Neuronal stem cell (in vitro differentiated cells): ENCODE measurements at regions not wholly inside any gene's neighbourhood (a gene's known extent, or its start where the extent isn't known, plus 50 kb on each side); places are given as distances from the start of the nearest gene placed in this dataset.

Experiments
- DNase-seq: peaks from one replicate; pipeline ENCODE4 v3.0.0-alpha.2; 2013; ENCODE audit warnings: low spot score
- H2AFZ ChIP-seq: one replicate; pipeline ENCODE4 v1.6.1; 2013; ENCODE audit warnings: mild to moderate bottlenecking, low read length, inconsistent platforms
- H2AK5ac ChIP-seq: 2 replicates; pipeline ENCODE4 v1.6.1; 2013; ENCODE audit warnings: low read depth, mild to moderate bottlenecking, inconsistent platforms, low read length, moderate library complexity, mixed read lengths
- H2BK120ac ChIP-seq: 2 replicates; pipeline ENCODE4 v1.6.1; 2013; ENCODE audit warnings: low read depth, mild to moderate bottlenecking, inconsistent platforms, low read length, moderate library complexity, mixed read lengths
- H2BK12ac ChIP-seq: one replicate; pipeline ENCODE4 v1.6.1; 2013; ENCODE audit warnings: low read length, inconsistent platforms
- H2BK15ac ChIP-seq: 2 replicates; pipeline ENCODE4 v1.6.1; 2013; ENCODE audit warnings: mild to moderate bottlenecking, low read length, inconsistent platforms, mixed read lengths
- H2BK5ac ChIP-seq: one replicate; pipeline ENCODE4 v1.6.1; 2013; ENCODE audit warnings: inconsistent platforms, mild to moderate bottlenecking, low read length, moderate library complexity
- H3K14ac ChIP-seq: one replicate; pipeline ENCODE4 v1.6.1; 2013; ENCODE audit warnings: low read length, inconsistent platforms
- H3K18ac ChIP-seq: 2 replicates; pipeline ENCODE4 v1.6.1; 2013; ENCODE audit warnings: low read length, inconsistent platforms
- H3K23ac ChIP-seq: 2 replicates; pipeline ENCODE4 v1.6.1; 2013; ENCODE audit warnings: low read depth, mild to moderate bottlenecking, mixed read lengths, low read length, inconsistent platforms; ENCODE audit not compliant: poor library complexity
- H3K27ac ChIP-seq: replicated peaks from 3 replicates; pipeline ENCODE4 v1.5.1; 2013; ENCODE audit warnings: low read length, inconsistent platforms
- H3K27me3 ChIP-seq, 3 experiments: 2 replicates each; pipeline ENCODE4 v1.6.1; 2013; ENCODE audit warnings: low read length in 3 of 3, mild to moderate bottlenecking in 2 of 3, inconsistent platforms in 1 of 3, low read depth in 1 of 3, mixed read lengths in 1 of 3, moderate library complexity in 1 of 3; ENCODE audit not compliant: control insufficient read depth in 3 of 3, insufficient read depth in 3 of 3
- H3K36me3 ChIP-seq, 2 donors: replicated peaks in 1 of 2; 2 replicates each; pipeline ENCODE4 v1.6.1; 2013; ENCODE audit warnings: low read length in 2 of 2; ENCODE audit not compliant: control insufficient read depth in 2 of 2, insufficient read depth in 2 of 2
- H3K4ac ChIP-seq: 2 replicates; pipeline ENCODE4 v1.6.1; 2013; ENCODE audit warnings: inconsistent platforms, mild to moderate bottlenecking, low read length, moderate library complexity
- H3K4me1 ChIP-seq, 2 donors: 1 replicate in 1 of 2; 2 replicates in 1 of 2; pipeline ENCODE4 v1.6.1; 2013; ENCODE audit warnings: low read length in 2 of 2, low read depth in 1 of 2; ENCODE audit not compliant: control insufficient read depth in 2 of 2, insufficient read depth in 1 of 2
- H3K4me2 ChIP-seq: one replicate; pipeline ENCODE4 v1.6.1; 2013; ENCODE audit warnings: mild to moderate bottlenecking, low read length, inconsistent platforms; ENCODE audit not compliant: insufficient read depth, poor library complexity, severe bottlenecking
- H3K4me3 ChIP-seq, 2 donors: 2 replicates each; pipeline ENCODE4 v1.5.1; 2013; ENCODE audit warnings: low read length in 2 of 2, mild to moderate bottlenecking in 2 of 2, inconsistent platforms in 1 of 2, moderate library complexity in 1 of 2
- H3K79me1 ChIP-seq: one replicate; pipeline ENCODE4 v1.6.1; 2013; ENCODE audit warnings: low read depth, mild to moderate bottlenecking, inconsistent platforms, low read length, moderate library complexity
- H3K9ac ChIP-seq: one replicate; pipeline ENCODE4 v1.6.1; 2013; ENCODE audit warnings: mild to moderate bottlenecking, low read depth, low read length, inconsistent platforms; ENCODE audit not compliant: poor library complexity
- H3K9me3 ChIP-seq, 2 donors: replicated peaks in 1 of 2; 2 replicates each; pipeline versions ENCODE3 to v1.6.1; 2013; ENCODE audit warnings: low read length in 2 of 2, mild to moderate bottlenecking in 2 of 2, inconsistent platforms in 1 of 2, low read depth in 1 of 2, mixed read lengths in 1 of 2, moderate library complexity in 1 of 2; ENCODE audit not compliant: control insufficient read depth in 2 of 2, insufficient read depth in 1 of 2
- H4K8ac ChIP-seq: one replicate; pipeline ENCODE4 v1.6.1; 2013; ENCODE audit warnings: low read depth, mild to moderate bottlenecking, inconsistent platforms, low read length, moderate library complexity
- H4K91ac ChIP-seq: one replicate; pipeline ENCODE4 v1.6.1; 2013; ENCODE audit warnings: low read length, low read depth, mild to moderate bottlenecking, inconsistent platforms; ENCODE audit not compliant: poor library complexity
- WGBS, 2 donors: extraction: QIAGEN DNeasy Blood & Tissue Kit; methylation state at CpG; one replicate each; pipeline ENCODE4 v1.1.7; 2013; ENCODE audit warnings: missing lambda C conversion rate in 2 of 2, mixed read lengths in 1 of 2; ENCODE audit not compliant: insufficient read length in 2 of 2, insufficient replicate concordance in 1 of 2; ENCODE audit errors: extremely low coverage in 2 of 2; 5-methylcytosine and 5-hydroxymethylcytosine counted together

GRCh38 chr10:62512732-62513475, 138.7 kb downstream of the ZNF365 start:
- DNase-seq: no peak
- Histone ChIP-seq H3K18ac (no peak overlapping the region), H2BK15ac (no peak overlapping the region), H3K4me3 (no peak overlapping the region), H2AK5ac (no peak overlapping the region), H3K4me1 (no peaks in the 10 kb centered on the region), H3K14ac (no peak overlapping the region), H3K79me1 (no peaks in the 10 kb centered on the region), H3K27ac (no peak overlapping the region), H3K27me3 (no peaks in the 10 kb centered on the region), H3K9ac (no peak overlapping the region), H2BK5ac (no peak overlapping the region), H4K8ac (no peak overlapping the region), H4K91ac (no peak overlapping the region), H3K36me3 (no peaks in the 10 kb centered on the region), H3K9me3 (no peaks in the 10 kb centered on the region), H3K23ac (no peak overlapping the region), H2BK12ac (no peak overlapping the region), H2BK120ac (no peak overlapping the region), H2AFZ (no peak overlapping the region), H3K4me2 (no peak overlapping the region), H3K4ac (no peak overlapping the region)
- WGBS, 2 donors: no CpG with 5 or more reads among the region's 5 CpGs

DNA sequence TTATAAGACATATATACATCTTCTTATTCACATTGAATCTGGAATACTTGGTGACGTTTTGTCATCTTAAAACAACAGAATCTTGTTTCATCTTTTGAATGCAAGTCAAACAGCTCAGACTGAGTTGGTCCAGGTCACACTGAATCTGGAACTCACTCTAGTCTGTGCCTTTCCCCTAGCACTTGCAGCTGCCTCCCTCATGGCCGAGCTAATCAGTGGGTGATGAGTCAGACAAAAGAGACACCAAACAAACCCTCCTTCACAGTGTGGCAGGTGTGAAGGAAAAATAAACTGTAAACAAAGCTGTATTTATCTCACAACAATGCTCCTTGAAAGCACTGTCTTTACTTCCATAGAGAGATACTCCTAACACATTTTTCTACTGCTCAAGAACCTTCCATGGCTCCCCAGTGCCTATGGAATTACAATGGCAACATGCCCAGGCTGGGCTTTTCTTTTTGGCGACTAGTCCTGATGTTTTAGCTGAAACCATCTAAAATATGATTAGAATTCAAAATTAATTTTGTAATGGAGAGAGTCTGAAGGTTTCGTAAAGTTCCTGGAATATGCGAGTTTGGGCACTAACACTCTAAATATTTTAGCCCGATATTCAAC, 140.0 kb downstream of the ZNF365 start:
- H3K27ac ChIP-seq: no peak overlapping the region
- no peak overlapping the region for H3K23ac ChIP-seq
- no peak overlapping the region for H3K9ac ChIP-seq
- H2BK12ac ChIP-seq: no peak overlapping the region
- H3K4me3 ChIP-seq: no peak overlapping the region
- no peak overlapping the region for H2BK5ac ChIP-seq
- no peak overlapping the region for H4K8ac ChIP-seq
- H3K36me3 ChIP-seq: no peaks in the 10 kb centered on the region
- no peak overlapping the region for H2BK15ac ChIP-seq
- no peak overlapping the region for H2BK120ac ChIP-seq
- no peak overlapping the region for H3K4me2 ChIP-seq
- no peak overlapping the region for H3K14ac ChIP-seq
- no peak overlapping the region for H3K18ac ChIP-seq
- no peaks in the 10 kb centered on the region for H3K27me3 ChIP-seq
- H3K4ac ChIP-seq: no peak overlapping the region
- no peak overlapping the region for H2AFZ ChIP-seq
- H3K4me1 ChIP-seq: no peaks in the 10 kb centered on the region
- H3K79me1 ChIP-seq: no peaks in the 10 kb centered on the region
- no CpG with 5 or more reads among the region's 6 CpGs for WGBS, 2 donors
- H3K9me3 ChIP-seq: no peaks in the 10 kb centered on the region
- no peak for DNase-seq
- H4K91ac ChIP-seq: no peak overlapping the region
- no peak overlapping the region for H2AK5ac ChIP-seq

- Histone ChIP-seq H3K9me3 (no peaks in the 10 kb centered on the region), H3K14ac (no peak overlapping the region), H4K8ac (no peak overlapping the region), H3K4me2 (no peak overlapping the region), H2BK120ac (no peak overlapping the region), H2AFZ (no peak overlapping the region), H2BK12ac (no peak overlapping the region), H2BK15ac (no peak overlapping the region), H3K18ac (no peak overlapping the region), H2AK5ac (no peak overlapping the region), H2BK5ac (no peak overlapping the region), H4K91ac (no peak overlapping the region), H3K4me3 (no peak overlapping the region), H3K4me1 (no peaks in the 10 kb centered on the region), H3K27ac (no peak overlapping the region), H3K36me3 (no peaks in the 10 kb centered on the region), H3K79me1 (no peaks in the 10 kb centered on the region), H3K9ac (no peak overlapping the region), H3K27me3 (no peaks in the 10 kb centered on the region), H3K23ac (no peak overlapping the region), H3K4ac (no peak overlapping the region)
- WGBS, 2 donors: no CpG with 5 or more reads among the region's 2 CpGs
- no peak for DNase-seq
These were observed 143.1 kb downstream of the ZNF365 start for GRCh38 chr10:62517252-62517651.

DNA sequence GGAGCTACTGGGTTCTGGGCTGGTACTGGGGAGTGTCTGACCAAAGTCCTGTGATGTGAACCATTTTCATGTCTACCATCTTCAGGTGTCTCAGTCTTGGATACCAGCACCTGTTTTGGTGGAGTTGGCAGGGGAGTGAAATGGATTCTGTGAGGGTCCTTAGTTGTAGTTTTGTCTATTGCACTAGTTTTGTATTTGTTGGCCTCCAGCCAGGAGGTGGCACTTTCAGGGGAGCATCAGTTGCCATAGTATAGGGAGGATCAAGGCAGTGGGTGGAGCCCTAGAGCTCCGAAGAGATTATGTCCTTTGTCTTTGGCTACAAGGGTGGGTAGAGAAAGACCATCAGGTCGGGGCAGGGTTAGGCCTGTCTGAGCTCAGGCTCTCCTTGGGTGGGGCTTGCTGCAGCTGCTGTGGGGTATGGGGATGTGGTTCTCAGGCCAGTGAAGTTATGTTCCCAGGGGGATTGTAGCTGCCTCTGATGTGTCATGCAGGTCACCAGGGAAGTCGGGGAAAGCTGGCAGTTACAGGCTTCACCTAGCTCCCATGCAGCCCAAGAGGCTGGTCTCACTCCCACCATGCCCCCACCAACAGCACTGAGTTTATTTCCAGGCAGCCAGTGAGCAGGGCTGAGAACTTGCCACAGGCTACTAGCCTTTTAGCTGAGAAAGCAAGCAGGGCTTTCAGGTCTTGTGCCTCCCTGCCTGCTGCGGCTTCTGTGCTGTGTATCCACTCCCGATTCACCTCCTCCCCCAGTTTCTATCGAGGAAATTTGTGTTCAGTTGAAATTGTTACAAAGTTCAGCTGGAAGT, 153.1 kb downstream of the ZNF365 start:
- Histone ChIP-seq H3K4ac (no peak overlapping the region), H2BK15ac (no peak overlapping the region), H3K4me1 (no peaks in the 10 kb centered on the region), H2BK12ac (no peak overlapping the region), H3K79me1 (no peaks in the 10 kb centered on the region), H4K8ac (no peak overlapping the region), H3K14ac (no peak overlapping the region), H3K27ac (no peak overlapping the region), H2BK120ac (no peak overlapping the region), H3K23ac (no peak overlapping the region), H3K36me3 (no peaks in the 10 kb centered on the region), H3K4me2 (no peak overlapping the region), H3K27me3 (no peaks in the 10 kb centered on the region), H4K91ac (no peak overlapping the region), H3K4me3 (no peak overlapping the region), H2AFZ (no peak overlapping the region), H3K18ac (no peak overlapping the region), H2BK5ac (peak overlapping the region; percentile 53), H3K9ac (no peak overlapping the region), H3K9me3 (peaks cover 0 to 5% of the 10 kb centered on the region in 2 donors), H2AK5ac (no peak overlapping the region)
- DNase-seq: no peak
- WGBS, 2 donors: no CpG with 5 or more reads among the region's 6 CpGs
